ENCODE measurements at regions not wholly inside any gene's neighbourhood (a gene's known extent, or its start where the extent isn't known, plus 50 kb on each side); places are given as distances from the start of the nearest gene placed in this dataset.

- DNase-seq = no peak
- no peak overlapping the region for H3K27ac ChIP-seq (ENCODE audit: low read length)
- TF ChIP-seq CTCF (IDR thresholded peaks at IDR 0.05; ENCODE audit: low read length) = no peak
- no peak for TF ChIP-seq EZH2phosphoT487 (IDR thresholded peaks at IDR 0.05; ENCODE audit: low read length)
- no peak for TF ChIP-seq EZH2 (optimal IDR thresholded peaks at IDR 0.05; ENCODE audit: low read depth, low read length)
- no peaks in the 10 kb centered on the region for H3K9me2 ChIP-seq (replicated peaks; ENCODE audit: insufficient read depth, low read length)
- no peaks in the 10 kb centered on the region for H3K79me2 ChIP-seq (ENCODE audit: low read length)
- no peaks in the 10 kb centered on the region for H3K4me1 ChIP-seq (ENCODE audit: low read length)
- no peaks in the 10 kb centered on the region for H4K20me1 ChIP-seq (ENCODE audit: insufficient read depth, low read length)
- no peak overlapping the region for H2AFZ ChIP-seq (ENCODE audit: low read length)
- no peak overlapping the region for H3K9ac ChIP-seq (ENCODE audit: low read length)
- H3K36me3 ChIP-seq (replicated peaks; ENCODE audit: insufficient read depth, low read length) = no peaks in the 10 kb centered on the region
- H3K9me3 ChIP-seq (replicated peaks; ENCODE audit: insufficient read depth, low read length) = no peaks in the 10 kb centered on the region
- H3F3A ChIP-seq (ENCODE audit: insufficient read depth, low read length) = no peaks in the 10 kb centered on the region
- H3K4me3 ChIP-seq (ENCODE audit: low read length) = no peak overlapping the region
- no peak overlapping the region for H3K4me2 ChIP-seq (ENCODE audit: low read depth, low read length)
- no peaks in the 10 kb centered on the region for H3K27me3 ChIP-seq (replicated peaks; ENCODE audit: insufficient read depth, low read length)
Observed at GRCh38 chr2:100745604-100746003, 74.3 kb upstream of the NPAS2 start.

DNA sequence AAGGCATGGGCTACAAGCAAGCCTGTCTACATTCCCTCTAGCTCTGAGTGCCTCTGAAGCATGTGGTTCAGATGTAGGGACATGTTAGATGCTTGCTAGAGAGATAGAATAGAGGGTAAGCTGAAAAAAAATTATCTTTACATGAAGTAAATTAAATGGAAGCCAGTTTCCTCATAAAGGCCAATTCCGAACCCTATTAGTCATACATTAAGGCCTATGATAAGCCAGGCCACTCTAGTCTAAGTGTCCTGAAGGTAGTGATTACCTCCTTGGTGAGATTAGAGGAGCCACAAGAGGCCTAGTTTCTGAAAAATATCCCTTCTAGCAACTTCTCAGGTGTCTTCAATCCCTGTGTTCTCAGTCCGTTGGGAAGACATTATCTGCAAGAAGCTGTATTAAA lies 72.4 kb upstream of the NPAS2 start:
- H3K4me2 ChIP-seq (ENCODE audit: low read depth, low read length) = no peak overlapping the region
- no peak for DNase-seq
- no peaks in the 10 kb centered on the region for H3K27me3 ChIP-seq (replicated peaks; ENCODE audit: insufficient read depth, low read length)
- H2AFZ ChIP-seq (ENCODE audit: low read length) = no peak overlapping the region
- no peaks in the 10 kb centered on the region for H3K79me2 ChIP-seq (ENCODE audit: low read length)
- no peak overlapping the region for H3K27ac ChIP-seq (ENCODE audit: low read length)
- no peak overlapping the region for H3K4me3 ChIP-seq (ENCODE audit: low read length)
- H4K20me1 ChIP-seq (ENCODE audit: insufficient read depth, low read length) = no peaks in the 10 kb centered on the region
- H3K9ac ChIP-seq (ENCODE audit: low read length) = no peak overlapping the region
- no peaks in the 10 kb centered on the region for H3F3A ChIP-seq (ENCODE audit: insufficient read depth, low read length)
- no peak for TF ChIP-seq CTCF (IDR thresholded peaks at IDR 0.05; ENCODE audit: low read length)
- no peak for TF ChIP-seq EZH2 (optimal IDR thresholded peaks at IDR 0.05; ENCODE audit: low read depth, low read length)
- TF ChIP-seq EZH2phosphoT487 (IDR thresholded peaks at IDR 0.05; ENCODE audit: low read length) = no peak
- H3K4me1 ChIP-seq (ENCODE audit: low read length) = no peaks in the 10 kb centered on the region
- H3K9me2 ChIP-seq (replicated peaks; ENCODE audit: insufficient read depth, low read length) = no peaks in the 10 kb centered on the region
- no peaks in the 10 kb centered on the region for H3K36me3 ChIP-seq (replicated peaks; ENCODE audit: insufficient read depth, low read length)
- H3K9me3 ChIP-seq (replicated peaks; ENCODE audit: insufficient read depth, low read length) = no peaks in the 10 kb centered on the region

DNA sequence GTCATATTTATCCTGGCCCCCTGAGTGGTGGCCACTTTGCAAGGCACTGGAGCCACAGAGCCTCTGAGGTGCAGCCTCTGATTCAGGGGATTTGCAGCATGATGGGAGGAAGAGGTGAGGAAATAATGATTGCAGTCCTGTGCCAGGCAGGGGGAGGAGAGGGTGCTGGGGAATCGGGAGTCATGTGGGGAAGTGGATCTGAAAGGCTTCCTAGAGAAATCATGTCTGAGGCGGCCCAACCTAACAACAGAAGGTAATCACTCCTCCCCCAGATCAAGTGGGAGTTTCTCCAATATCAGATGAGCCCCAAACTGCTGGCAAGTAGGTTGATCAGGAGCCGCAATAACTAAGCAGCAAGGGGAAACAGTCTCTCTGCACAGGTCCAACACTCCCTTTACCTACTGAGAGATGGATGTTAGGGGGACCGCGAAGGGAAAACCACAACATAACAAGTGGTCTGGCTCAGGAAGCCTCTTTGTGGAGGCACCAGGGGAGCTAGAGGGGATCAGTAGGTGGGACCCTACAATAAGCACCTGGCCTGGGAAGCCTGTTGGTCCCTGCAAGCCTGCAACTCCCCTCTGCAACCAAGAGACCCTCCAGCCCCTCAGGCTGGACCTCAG lies 71.8 kb upstream of the NPAS2 start:
- Histone ChIP-seq H3K27ac (ENCODE audit: low read length) (no peak overlapping the region), H3K9ac (ENCODE audit: low read length) (no peak overlapping the region), H3K27me3 (replicated peaks; ENCODE audit: insufficient read depth, low read length) (no peaks in the 10 kb centered on the region), H3K9me2 (replicated peaks; ENCODE audit: insufficient read depth, low read length) (no peaks in the 10 kb centered on the region), H3K79me2 (ENCODE audit: low read length) (no peaks in the 10 kb centered on the region), H3K4me1 (ENCODE audit: low read length) (no peaks in the 10 kb centered on the region), H3K36me3 (replicated peaks; ENCODE audit: insufficient read depth, low read length) (no peaks in the 10 kb centered on the region), H3K9me3 (replicated peaks; ENCODE audit: insufficient read depth, low read length) (no peaks in the 10 kb centered on the region), H3K4me3 (ENCODE audit: low read length) (no peak overlapping the region), H3F3A (ENCODE audit: insufficient read depth, low read length) (no peaks in the 10 kb centered on the region), H2AFZ (ENCODE audit: low read length) (no peak overlapping the region), H4K20me1 (ENCODE audit: insufficient read depth, low read length) (no peaks in the 10 kb centered on the region), H3K4me2 (ENCODE audit: low read depth, low read length) (no peak overlapping the region)
- no peak for DNase-seq
- TF ChIP-seq CTCF (IDR thresholded peaks at IDR 0.05; ENCODE audit: low read length) (no peak), EZH2 (optimal IDR thresholded peaks at IDR 0.05; ENCODE audit: low read depth, low read length) (no peak), EZH2phosphoT487 (IDR thresholded peaks at IDR 0.05; ENCODE audit: low read length) (no peak)

Data from MM.1S (cell line).